Activated CD4-positive, alpha-beta T cell treated with anti-CD3 and anti-CD28 coated beads, Interleukin-2, amount 10 ng/mL, durations not matched to agents 7 days and 5 days (primary cell): ENCODE measurements at regions not wholly inside any gene's neighbourhood (a gene's known extent, or its start where the extent isn't known, plus 50 kb on each side); places are given as distances from the start of the nearest gene placed in this dataset.

Experiments
- CTCF ChIA-PET: fragments of 350-600 bp; sonication (Branson Sonifier 250); formaldehyde crosslinking; loops from one replicate; lab custom pipeline; 2021; ENCODE audit warnings: antibody characterized with exemption; lab: Charles Lee
- POLR2A ChIA-PET: fragments of 350-600 bp; sonication (Branson Sonifier 250); formaldehyde crosslinking; loops from one replicate; lab custom pipeline; 2021; ENCODE audit warnings: antibody characterized with exemption; lab: Charles Lee
- DNase-seq: peaks from one replicate; pipeline ENCODE4 v3.0.0-alpha.2; 2020
- H3K27ac Mint-ChIP-seq: one replicate; pipeline ENCODE4 v1.8.0; 2021; ENCODE audit warnings: mild to moderate bottlenecking, moderate library complexity, mixed read lengths
- H3K27me3 Mint-ChIP-seq: one replicate; pipeline ENCODE4 v1.8.0; 2021; ENCODE audit warnings: mixed read lengths
- H3K36me3 Mint-ChIP-seq: one replicate; pipeline ENCODE4 v1.8.0; 2021; ENCODE audit warnings: low read depth, mixed read lengths
- H3K4me1 Mint-ChIP-seq: one replicate; pipeline ENCODE4 v1.8.0; 2021; ENCODE audit warnings: mixed read lengths
- H3K4me3 Mint-ChIP-seq: one replicate; pipeline ENCODE4 v1.8.0; 2021; ENCODE audit warnings: mild to moderate bottlenecking, moderate library complexity, mixed read lengths
- H3K9me3 Mint-ChIP-seq: one replicate; pipeline ENCODE4 v1.8.0; 2021; ENCODE audit warnings: mixed read lengths

GRCh38 chr17:13087802-13088201 is 70.0 kb upstream of the ELAC2 start:
- ChIA-PET POLR2A (no interaction called here), CTCF (no interaction called here)
- H3K36me3 Mint-ChIP-seq = no peaks in the 10 kb centered on the region
- H3K27me3 Mint-ChIP-seq = no peaks in the 10 kb centered on the region
- H3K27ac Mint-ChIP-seq = no peak overlapping the region
- H3K4me1 Mint-ChIP-seq = peaks cover 6% of the 10 kb centered on the region
- H3K4me3 Mint-ChIP-seq = no peak overlapping the region
- peaks cover 2% of the 10 kb centered on the region for H3K9me3 Mint-ChIP-seq
- DNase-seq = no peak

- Mint-ChIP-seq H3K4me3 (no peak overlapping the region), H3K4me1 (peaks cover 6% of the 10 kb centered on the region), H3K27me3 (no peaks in the 10 kb centered on the region), H3K27ac (no peak overlapping the region), H3K9me3 (no peaks in the 10 kb centered on the region), H3K36me3 (no peaks in the 10 kb centered on the region)
- ChIA-PET CTCF (no interaction called here), POLR2A (no interaction called here)
- no peak for DNase-seq
Observed at GRCh38 chr17:13086142-13086769, 68.4 kb upstream of the ELAC2 start.

GRCh38 chr17:13085578-13085977 is 67.8 kb upstream of the ELAC2 start:
- ChIA-PET POLR2A (no interaction called here), CTCF (no interaction called here)
- Mint-ChIP-seq H3K4me3 (no peak overlapping the region), H3K9me3 (no peaks in the 10 kb centered on the region), H3K27ac (no peak overlapping the region), H3K4me1 (peaks cover 6% of the 10 kb centered on the region), H3K36me3 (no peaks in the 10 kb centered on the region), H3K27me3 (no peaks in the 10 kb centered on the region)
- DNase-seq = no peak

- CTCF ChIA-PET = no interaction called here
- H3K9me3 Mint-ChIP-seq = no peaks in the 10 kb centered on the region
- peaks cover 6% of the 10 kb centered on the region for H3K4me1 Mint-ChIP-seq
- H3K27ac Mint-ChIP-seq = no peak overlapping the region
- POLR2A ChIA-PET = no interaction called here
- no peaks in the 10 kb centered on the region for H3K27me3 Mint-ChIP-seq
- H3K4me3 Mint-ChIP-seq = no peak overlapping the region
- H3K36me3 Mint-ChIP-seq = no peaks in the 10 kb centered on the region
- no peak for DNase-seq
Observed at GRCh38 chr17:13084420-13084819, 66.6 kb upstream of the ELAC2 start.

GRCh38 chr17:13078591-13079385 is 61.0 kb upstream of the ELAC2 start:
- no peak for DNase-seq
- POLR2A ChIA-PET = no interaction called here
- no peak overlapping the region for H3K27ac Mint-ChIP-seq
- H3K27me3 Mint-ChIP-seq = no peaks in the 10 kb centered on the region
- no peaks in the 10 kb centered on the region for H3K36me3 Mint-ChIP-seq
- H3K4me3 Mint-ChIP-seq = no peak overlapping the region
- H3K9me3 Mint-ChIP-seq = no peaks in the 10 kb centered on the region
- CTCF ChIA-PET = interaction anchor here (1.1 kb wide), 1 partner anchor 15 kb away, joined by 3 read pairs; no protein-coding TSS in a partner anchor
- H3K4me1 Mint-ChIP-seq = no peaks in the 10 kb centered on the region

- H3K4me1 Mint-ChIP-seq = no peaks in the 10 kb centered on the region
- no peak overlapping the region for H3K4me3 Mint-ChIP-seq
- H3K9me3 Mint-ChIP-seq = no peaks in the 10 kb centered on the region
- no peak for DNase-seq
- H3K36me3 Mint-ChIP-seq = no peaks in the 10 kb centered on the region
- H3K27me3 Mint-ChIP-seq = no peaks in the 10 kb centered on the region
- POLR2A ChIA-PET = no interaction called here
- CTCF ChIA-PET = interaction anchor here (0.8 kb wide), 1 partner anchor 14 kb away, joined by 3 read pairs; no protein-coding TSS in a partner anchor
- H3K27ac Mint-ChIP-seq = no peak overlapping the region
Observed at GRCh38 chr17:13076905-13077304, 59.1 kb upstream of the ELAC2 start.

GRCh38 chr17:13074026-13074425 is 56.2 kb upstream of the ELAC2 start:
- ChIA-PET CTCF (no interaction called here), POLR2A (no interaction called here)
- no peak overlapping the region for H3K27ac Mint-ChIP-seq
- no peak for DNase-seq
- H3K27me3 Mint-ChIP-seq = no peaks in the 10 kb centered on the region
- no peaks in the 10 kb centered on the region for H3K36me3 Mint-ChIP-seq
- H3K4me3 Mint-ChIP-seq = no peak overlapping the region
- H3K9me3 Mint-ChIP-seq = no peaks in the 10 kb centered on the region
- H3K4me1 Mint-ChIP-seq = no peaks in the 10 kb centered on the region

- DNase-seq = no peak
- Mint-ChIP-seq H3K4me1 (no peaks in the 10 kb centered on the region), H3K4me3 (no peak overlapping the region), H3K27ac (no peak overlapping the region), H3K27me3 (no peaks in the 10 kb centered on the region), H3K9me3 (peaks cover under 1% of the 10 kb centered on the region), H3K36me3 (no peaks in the 10 kb centered on the region)
- ChIA-PET POLR2A (no interaction called here), CTCF (no interaction called here)
Observed at GRCh38 chr17:13073018-13073417, 55.2 kb upstream of the ELAC2 start.

GRCh38 chr17:13070732-13071131 is 52.9 kb upstream of the ELAC2 start:
- H3K27me3 Mint-ChIP-seq = no peaks in the 10 kb centered on the region
- H3K27ac Mint-ChIP-seq = no peak overlapping the region
- H3K4me3 Mint-ChIP-seq = no peak overlapping the region
- H3K4me1 Mint-ChIP-seq = no peaks in the 10 kb centered on the region
- CTCF ChIA-PET = no interaction called here
- no peak for DNase-seq
- H3K9me3 Mint-ChIP-seq = peaks cover 3% of the 10 kb centered on the region
- POLR2A ChIA-PET = no interaction called here
- H3K36me3 Mint-ChIP-seq = no peaks in the 10 kb centered on the region

- Mint-ChIP-seq H3K9me3 (peaks cover 3% of the 10 kb centered on the region), H3K27me3 (no peaks in the 10 kb centered on the region), H3K4me1 (no peaks in the 10 kb centered on the region), H3K4me3 (no peak overlapping the region), H3K36me3 (no peaks in the 10 kb centered on the region), H3K27ac (no peak overlapping the region)
- ChIA-PET CTCF (no interaction called here), POLR2A (no interaction called here)
- no peak for DNase-seq
Observed at GRCh38 chr17:13067629-13068303, 49.9 kb upstream of the ELAC2 start.
